ENCODE measurements at regions not wholly inside any gene's neighbourhood (a gene's known extent, or its start where the extent isn't known, plus 50 kb on each side); places are given as distances from the start of the nearest gene placed in this dataset.

GRCh38 chr16:5977329-5977728 is 879.7 kb upstream of the EEF2KMT start:
- TF ChIP-seq, protein P1, sequence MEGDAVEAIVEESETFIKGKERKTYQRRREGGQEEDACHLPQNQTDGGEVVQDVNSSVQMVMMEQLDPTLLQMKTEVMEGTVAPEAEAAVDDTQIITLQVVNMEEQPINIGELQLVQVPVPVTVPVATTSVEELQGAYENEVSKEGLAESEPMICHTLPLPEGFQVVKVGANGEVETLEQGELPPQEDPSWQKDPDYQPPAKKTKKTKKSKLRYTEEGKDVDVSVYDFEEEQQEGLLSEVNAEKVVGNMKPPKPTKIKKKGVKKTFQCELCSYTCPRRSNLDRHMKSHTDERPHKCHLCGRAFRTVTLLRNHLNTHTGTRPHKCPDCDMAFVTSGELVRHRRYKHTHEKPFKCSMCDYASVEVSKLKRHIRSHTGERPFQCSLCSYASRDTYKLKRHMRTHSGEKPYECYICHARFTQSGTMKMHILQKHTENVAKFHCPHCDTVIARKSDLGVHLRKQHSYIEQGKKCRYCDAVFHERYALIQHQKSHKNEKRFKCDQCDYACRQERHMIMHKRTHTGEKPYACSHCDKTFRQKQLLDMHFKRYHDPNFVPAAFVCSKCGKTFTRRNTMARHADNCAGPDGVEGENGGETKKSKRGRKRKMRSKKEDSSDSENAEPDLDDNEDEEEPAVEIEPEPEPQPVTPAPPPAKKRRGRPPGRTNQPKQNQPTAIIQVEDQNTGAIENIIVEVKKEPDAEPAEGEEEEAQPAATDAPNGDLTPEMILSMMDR (IDR thresholded peaks at IDR 0.05; ENCODE audit: low read depth, low read length): no peak
- no peak for TF ChIP-seq EZH2phosphoT487 (IDR thresholded peaks at IDR 0.05; ENCODE audit: low read depth)
